ENCODE measurements at regions not wholly inside any gene's neighbourhood (a gene's known extent, or its start where the extent isn't known, plus 50 kb on each side); places are given as distances from the start of the nearest gene placed in this dataset.

DNA sequence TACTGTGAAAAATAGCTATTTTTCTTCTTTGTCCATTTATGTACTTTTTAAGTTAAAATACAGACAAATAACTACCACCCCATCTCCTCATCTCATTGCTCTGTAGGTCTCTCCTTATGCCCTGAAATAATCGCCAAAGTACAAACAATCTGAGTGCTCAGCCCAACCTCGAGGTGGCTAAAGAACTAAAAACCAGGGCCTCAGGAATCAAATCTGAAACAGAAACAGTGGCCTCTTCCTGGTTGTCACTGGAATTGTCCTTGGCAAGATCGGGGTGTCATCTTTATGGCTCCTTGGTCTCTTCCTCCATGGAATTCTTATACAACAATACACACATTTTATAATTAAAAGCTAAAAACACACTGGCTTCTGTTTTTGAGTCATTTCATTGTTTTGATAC is 182.4 kb downstream of the ASCL1 start:
- Histone ChIP-seq H3K79me2 (ENCODE audit: control insufficient read depth, insufficient read depth, low read length) (no peaks in the 10 kb centered on the region), H3K9ac (ENCODE audit: insufficient read depth in 1 of 2, low read depth in 2 of 2, low read length in 2 of 2) (no peak overlapping the region), H3K9me1 (ENCODE audit: control insufficient read depth, insufficient read depth, low read length) (no peaks in the 10 kb centered on the region), H3K36me3 (ENCODE audit: control insufficient read depth, insufficient read depth, low read length) (no peaks in the 10 kb centered on the region), H4K20me1 (replicated peaks; ENCODE audit: control insufficient read depth, insufficient read depth, low read length) (no peaks in the 10 kb centered on the region), H3K27ac (ENCODE audit: extremely low read depth, low read depth, low read length) (no peak overlapping the region), H2AFZ (ENCODE audit: low read depth, low read length) (no peak overlapping the region), H3K9me3 (replicated peaks; ENCODE audit: control insufficient read depth, insufficient read depth, low read depth, low read length) (no peaks in the 10 kb centered on the region), H3K4me1 (replicated peaks in 1 of 2; ENCODE audit: control insufficient read depth in 2 of 2, insufficient read depth in 2 of 2, low read length in 2 of 2) (no peaks in the 10 kb centered on the region), H3K27me3 (ENCODE audit: control insufficient read depth in 2 of 2, insufficient read depth in 2 of 2, low read length in 2 of 2) (no peaks in the 10 kb centered on the region), H3K4me2 (ENCODE audit: insufficient read depth, low read length) (no peak overlapping the region), H3K4me3 (no peak overlapping the region)
- CTCF ChIA-PET (ENCODE audit: low intra/inter-chr PET ratio): no interaction called here
- TF ChIP-seq CBFA2T2 (conservative IDR thresholded peaks at IDR 0.05) (no peak), CHD1 (IDR thresholded peaks at IDR 0.05; ENCODE audit: low read length) (no peak), LCOR (CRISPR knock-in tag; IDR thresholded peaks at IDR 0.05) (no peak), MTA1 (IDR thresholded peaks at IDR 0.05; ENCODE audit: borderline replicate concordance) (no peak), ZKSCAN3 (CRISPR knock-in tag; IDR thresholded peaks at IDR 0.05) (no peak), SNIP1 (IDR thresholded peaks at IDR 0.05; ENCODE audit: low read depth) (no peak), GABPA (tag; conservative IDR thresholded peaks at IDR 0.05; ENCODE audit: low read depth) (no peak), SMARCC2 (IDR thresholded peaks at IDR 0.05; ENCODE audit: low read depth) (no peak), RBM22 (IDR thresholded peaks at IDR 0.05; ENCODE audit: low read depth, low read length, poor library complexity, severe bottlenecking) (no peak)
- FAIRE-seq (no peak), DNase-seq (ENCODE audit: extremely low read depth in 1 of 4, low spot score in 3 of 4) (no peak), ATAC-seq (no peak)
- intact Hi-C loops (cut with micrococcal nuclease): no loop called here
- WGBS (ENCODE audit: insufficient coverage, low coverage, missing lambda C conversion rate): 3% methylated on average over 3 of the region's 3 CpGs
- BruUV-seq (replicated peaks): no TSS peak
- POLR2A ChIA-PET: interaction anchor here (0.5 kb wide), 1 partner anchor 366 kb away, joined by 3 read pairs; no protein-coding TSS in a partner anchor
- in situ Hi-C loops (cut with MboI): no loop called here
